HepG2 (cell line): ENCODE measurements at regions not wholly inside any gene's neighbourhood (a gene's known extent, or its start where the extent isn't known, plus 50 kb on each side); places are given as distances from the start of the nearest gene placed in this dataset.

Experiments
- ADNP ChIP-seq: sonication (generic); formaldehyde crosslinking; IDR thresholded peaks from 2 replicates; pipeline ENCODE4 v1.4.0; 2020; ENCODE audit warnings: missing genetic modification reagents
- EEA1 ChIP-seq: sonication (generic); formaldehyde crosslinking; IDR thresholded peaks from 2 replicates; pipeline ENCODE4 v1.5.1; 2020; ENCODE audit warnings: mild to moderate bottlenecking, missing genetic modification reagents, borderline replicate concordance
- KDM6A ChIP-seq: IDR thresholded peaks from 2 replicates; pipeline ENCODE4 v1.6.1; 2016; ENCODE audit warnings: low read depth
- SMAD1 ChIP-seq: sonication (generic); formaldehyde crosslinking; IDR thresholded peaks from 2 replicates; pipeline ENCODE4 v1.4.0; 2020; ENCODE audit warnings: missing genetic modification reagents, low read depth, mild to moderate bottlenecking, borderline replicate concordance
- SOX5 ChIP-seq: IDR thresholded peaks from 2 replicates; pipeline ENCODE4 v1.6.1; 2016; ENCODE audit warnings: borderline replicate concordance
- ZNF276 ChIP-seq: sonication (generic); formaldehyde crosslinking; IDR thresholded peaks from 2 replicates; pipeline ENCODE4 v1.4.0; 2020; ENCODE audit warnings: mild to moderate bottlenecking, low read depth, missing genetic modification reagents
- ZNF33B ChIP-seq: sonication (generic); formaldehyde crosslinking; IDR thresholded peaks from 2 replicates; pipeline ENCODE4 v1.5.1; 2020; ENCODE audit warnings: mild to moderate bottlenecking, missing genetic modification reagents
- ZNF354B ChIP-seq: sonication (generic); formaldehyde crosslinking; IDR thresholded peaks from 2 replicates; pipeline ENCODE4 v1.8.0; 2022; ENCODE audit warnings: mild to moderate bottlenecking, missing genetic modification reagents
- ZNF563 ChIP-seq: sonication (generic); formaldehyde crosslinking; IDR thresholded peaks from 2 replicates; pipeline ENCODE4 v1.8.0; 2022; ENCODE audit warnings: mild to moderate bottlenecking, moderate library complexity, missing genetic modification reagents
- TF ChIP-seq, protein P1 (sequence below), 2 experiments: sonication (generic) in 1 of 2; formaldehyde crosslinking in 1 of 2; IDR thresholded peaks; 2 replicates each; pipeline versions ENCODE4 v1.6.1 to v1.9.0; 2014 to 2022; ENCODE audit warnings: antibody characterized with exemption in 1 of 2, borderline replicate concordance in 1 of 2, inconsistent platforms in 1 of 2, low read depth in 1 of 2, missing genetic modification reagents in 1 of 2
- TF ChIP-seq, protein P2 (sequence below): sonication (generic); formaldehyde crosslinking; IDR thresholded peaks from 2 replicates; pipeline ENCODE4 v1.4.0; 2020; ENCODE audit warnings: missing genetic modification reagents, mild to moderate bottlenecking, borderline replicate concordance
- TF ChIP-seq, protein P3 (sequence below): sonication (generic); formaldehyde crosslinking; IDR thresholded peaks from 2 replicates; pipeline ENCODE4 v1.4.0; 2020; ENCODE audit warnings: mild to moderate bottlenecking, missing genetic modification reagents

GRCh38 chr14:101635749-101636560, 74.7 kb downstream of the DIO3 start (continued):
- TF ChIP-seq, protein P1, sequence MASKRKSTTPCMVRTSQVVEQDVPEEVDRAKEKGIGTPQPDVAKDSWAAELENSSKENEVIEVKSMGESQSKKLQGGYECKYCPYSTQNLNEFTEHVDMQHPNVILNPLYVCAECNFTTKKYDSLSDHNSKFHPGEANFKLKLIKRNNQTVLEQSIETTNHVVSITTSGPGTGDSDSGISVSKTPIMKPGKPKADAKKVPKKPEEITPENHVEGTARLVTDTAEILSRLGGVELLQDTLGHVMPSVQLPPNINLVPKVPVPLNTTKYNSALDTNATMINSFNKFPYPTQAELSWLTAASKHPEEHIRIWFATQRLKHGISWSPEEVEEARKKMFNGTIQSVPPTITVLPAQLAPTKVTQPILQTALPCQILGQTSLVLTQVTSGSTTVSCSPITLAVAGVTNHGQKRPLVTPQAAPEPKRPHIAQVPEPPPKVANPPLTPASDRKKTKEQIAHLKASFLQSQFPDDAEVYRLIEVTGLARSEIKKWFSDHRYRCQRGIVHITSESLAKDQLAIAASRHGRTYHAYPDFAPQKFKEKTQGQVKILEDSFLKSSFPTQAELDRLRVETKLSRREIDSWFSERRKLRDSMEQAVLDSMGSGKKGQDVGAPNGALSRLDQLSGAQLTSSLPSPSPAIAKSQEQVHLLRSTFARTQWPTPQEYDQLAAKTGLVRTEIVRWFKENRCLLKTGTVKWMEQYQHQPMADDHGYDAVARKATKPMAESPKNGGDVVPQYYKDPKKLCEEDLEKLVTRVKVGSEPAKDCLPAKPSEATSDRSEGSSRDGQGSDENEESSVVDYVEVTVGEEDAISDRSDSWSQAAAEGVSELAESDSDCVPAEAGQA (IDR thresholded peaks at IDR 0.05; ENCODE audit: low read depth): no peak
- TF ChIP-seq, protein P1 (CRISPR knock-in tag; IDR thresholded peaks at IDR 0.05; ENCODE audit: borderline replicate concordance): no peak
- TF ChIP-seq ZNF563 (CRISPR knock-in tag) (no peak), EEA1 (no peak), ZNF354B (no peak), SOX5 (CRISPR knock-in tag) (no peak), SMAD1 (CRISPR knock-in tag) (no peak), ZNF33B (CRISPR knock-in tag) (no peak), ZNF276 (CRISPR knock-in tag) (no peak), ADNP (no peak), KDM6A (CRISPR knock-in tag) (no peak)
- TF ChIP-seq, protein P2, sequence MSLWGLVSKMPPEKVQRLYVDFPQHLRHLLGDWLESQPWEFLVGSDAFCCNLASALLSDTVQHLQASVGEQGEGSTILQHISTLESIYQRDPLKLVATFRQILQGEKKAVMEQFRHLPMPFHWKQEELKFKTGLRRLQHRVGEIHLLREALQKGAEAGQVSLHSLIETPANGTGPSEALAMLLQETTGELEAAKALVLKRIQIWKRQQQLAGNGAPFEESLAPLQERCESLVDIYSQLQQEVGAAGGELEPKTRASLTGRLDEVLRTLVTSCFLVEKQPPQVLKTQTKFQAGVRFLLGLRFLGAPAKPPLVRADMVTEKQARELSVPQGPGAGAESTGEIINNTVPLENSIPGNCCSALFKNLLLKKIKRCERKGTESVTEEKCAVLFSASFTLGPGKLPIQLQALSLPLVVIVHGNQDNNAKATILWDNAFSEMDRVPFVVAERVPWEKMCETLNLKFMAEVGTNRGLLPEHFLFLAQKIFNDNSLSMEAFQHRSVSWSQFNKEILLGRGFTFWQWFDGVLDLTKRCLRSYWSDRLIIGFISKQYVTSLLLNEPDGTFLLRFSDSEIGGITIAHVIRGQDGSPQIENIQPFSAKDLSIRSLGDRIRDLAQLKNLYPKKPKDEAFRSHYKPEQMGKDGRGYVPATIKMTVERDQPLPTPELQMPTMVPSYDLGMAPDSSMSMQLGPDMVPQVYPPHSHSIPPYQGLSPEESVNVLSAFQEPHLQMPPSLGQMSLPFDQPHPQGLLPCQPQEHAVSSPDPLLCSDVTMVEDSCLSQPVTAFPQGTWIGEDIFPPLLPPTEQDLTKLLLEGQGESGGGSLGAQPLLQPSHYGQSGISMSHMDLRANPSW (CRISPR knock-in tag): no peak
- TF ChIP-seq, protein P3, sequence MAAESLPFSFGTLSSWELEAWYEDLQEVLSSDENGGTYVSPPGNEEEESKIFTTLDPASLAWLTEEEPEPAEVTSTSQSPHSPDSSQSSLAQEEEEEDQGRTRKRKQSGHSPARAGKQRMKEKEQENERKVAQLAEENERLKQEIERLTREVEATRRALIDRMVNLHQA (CRISPR knock-in tag): no peak
- TF ChIP-seq, all 625 proteins: peak for 0
